NCI-H2196 (cell line): ENCODE measurements at regions not wholly inside any gene's neighbourhood (a gene's known extent, or its start where the extent isn't known, plus 50 kb on each side); places are given as distances from the start of the nearest gene placed in this dataset.
"Not testable (repeated sequence)": the region's sequence is repeated elsewhere in the genome, so short reads cannot be mapped to it uniquely, and the experiment has no call there.

Experiments used
- DNase-seq: peaks from one replicate; lab custom pipeline; 2025; ENCODE audit not compliant: unreplicated experiment; lab: John Stamatoyannopoulos, UW

DNA sequence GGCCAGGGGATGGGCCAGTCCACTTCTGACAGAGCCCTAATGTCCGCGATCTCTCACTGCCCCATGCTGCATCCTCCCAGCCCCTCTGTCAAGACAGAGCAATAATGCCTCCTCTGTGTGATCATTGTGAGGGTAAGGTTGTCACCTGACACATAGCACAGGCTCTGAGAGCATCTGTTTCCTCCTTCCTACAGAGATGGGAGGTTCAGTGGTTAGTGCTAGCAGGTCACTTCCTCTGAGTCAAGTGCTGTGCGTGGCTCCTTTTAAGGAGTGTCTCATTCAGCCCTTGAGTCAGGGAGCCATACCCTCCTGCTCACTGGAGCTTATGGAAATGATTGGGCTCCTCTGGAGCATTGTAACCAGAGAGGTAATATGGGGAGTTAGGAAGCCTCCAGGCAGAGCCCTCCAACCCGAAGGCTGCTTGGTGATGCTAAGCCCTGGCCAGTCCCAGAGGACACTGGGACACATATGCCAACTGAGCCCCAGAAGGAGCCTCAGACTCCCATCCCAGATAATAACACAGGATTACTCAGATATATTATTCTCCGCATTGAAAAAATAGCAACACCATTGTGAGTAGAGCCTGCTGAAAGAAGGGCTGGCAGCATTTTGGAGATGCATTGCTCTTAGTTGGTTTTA lies 189.0 kb downstream of the GALNT1 start:
- no peak for DNase-seq

DNA sequence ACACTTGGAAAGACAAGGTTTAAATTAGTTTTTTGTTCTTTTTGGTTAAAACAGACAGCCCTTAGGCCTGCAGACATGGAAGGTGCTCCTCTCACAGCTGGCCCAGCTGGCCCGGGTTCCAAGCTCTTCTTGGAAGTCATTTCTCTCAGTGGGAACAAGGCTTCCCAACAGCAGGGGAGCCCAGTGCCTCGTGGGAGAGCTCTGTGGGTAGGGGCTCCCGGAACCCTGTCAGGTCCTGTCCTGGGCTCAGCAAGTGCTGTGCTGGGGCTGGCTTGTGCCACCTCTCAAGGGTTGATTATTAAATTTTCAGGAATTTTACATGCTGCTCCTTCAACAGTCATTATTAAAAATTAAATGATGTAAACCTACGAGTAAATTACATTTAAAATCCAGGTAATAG lies 189.6 kb downstream of the GALNT1 start:
- DNase-seq = no peak

DNA sequence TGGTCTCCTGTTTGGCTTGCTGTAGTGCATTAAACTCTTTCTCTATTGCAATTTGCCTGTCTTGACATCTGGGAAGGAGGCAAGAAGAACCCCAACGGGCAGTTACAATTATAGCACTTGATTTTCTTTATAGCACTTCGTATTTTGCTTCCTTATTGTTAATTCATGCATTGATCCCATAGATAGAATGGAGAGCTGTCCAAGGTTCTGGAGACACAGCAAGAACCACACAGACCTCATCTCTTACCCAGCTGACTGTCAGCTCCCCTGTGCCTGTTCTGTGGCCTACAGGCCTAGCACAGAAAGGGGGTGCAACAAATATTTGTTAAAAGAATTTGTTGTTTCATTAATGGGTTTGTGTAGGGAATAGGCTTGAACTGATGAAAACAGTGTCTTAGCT lies 194.3 kb downstream of the GALNT1 start:
- no peak for DNase-seq

DNA sequence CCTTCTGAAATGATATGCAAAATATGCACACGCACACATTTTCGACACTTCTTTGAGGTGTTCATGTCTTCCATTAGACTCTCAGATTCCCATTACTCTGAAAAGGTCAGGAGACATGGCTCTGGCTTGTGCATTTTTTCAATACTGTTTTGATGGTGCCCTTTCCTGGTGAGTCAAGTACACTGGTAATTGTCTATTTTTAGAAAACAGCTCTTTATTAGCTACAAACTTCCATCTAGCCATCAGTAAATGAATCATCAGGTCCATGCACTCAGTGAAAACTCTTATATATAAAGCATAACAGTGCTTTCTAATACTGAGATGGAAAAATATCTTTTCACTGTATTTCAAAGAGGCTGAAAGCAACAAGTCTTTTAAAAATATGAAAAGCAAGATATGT lies 194.9 kb downstream of the GALNT1 start:
- no peak for DNase-seq

DNA sequence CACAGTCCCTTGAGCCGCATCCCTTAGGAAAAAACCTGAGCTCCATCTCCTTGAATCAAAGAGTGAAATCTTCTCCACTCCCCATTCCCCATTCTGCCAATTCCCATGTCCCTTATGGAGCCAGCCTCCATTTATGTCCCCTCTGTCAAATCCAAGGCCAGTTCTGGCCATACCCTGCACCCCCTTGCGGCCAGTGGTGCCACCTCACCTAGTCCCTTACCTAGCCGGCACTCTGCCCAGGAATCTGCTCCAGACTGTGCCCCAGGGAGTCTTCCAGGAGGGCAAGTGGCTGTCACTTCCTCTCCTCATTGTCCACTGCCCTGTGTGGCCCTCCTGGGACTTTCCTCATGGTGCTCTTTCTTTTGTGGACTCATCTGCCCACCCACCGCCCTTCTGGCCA lies 195.4 kb upstream of the RMP24 start:
- DNase-seq = no peak

DNA sequence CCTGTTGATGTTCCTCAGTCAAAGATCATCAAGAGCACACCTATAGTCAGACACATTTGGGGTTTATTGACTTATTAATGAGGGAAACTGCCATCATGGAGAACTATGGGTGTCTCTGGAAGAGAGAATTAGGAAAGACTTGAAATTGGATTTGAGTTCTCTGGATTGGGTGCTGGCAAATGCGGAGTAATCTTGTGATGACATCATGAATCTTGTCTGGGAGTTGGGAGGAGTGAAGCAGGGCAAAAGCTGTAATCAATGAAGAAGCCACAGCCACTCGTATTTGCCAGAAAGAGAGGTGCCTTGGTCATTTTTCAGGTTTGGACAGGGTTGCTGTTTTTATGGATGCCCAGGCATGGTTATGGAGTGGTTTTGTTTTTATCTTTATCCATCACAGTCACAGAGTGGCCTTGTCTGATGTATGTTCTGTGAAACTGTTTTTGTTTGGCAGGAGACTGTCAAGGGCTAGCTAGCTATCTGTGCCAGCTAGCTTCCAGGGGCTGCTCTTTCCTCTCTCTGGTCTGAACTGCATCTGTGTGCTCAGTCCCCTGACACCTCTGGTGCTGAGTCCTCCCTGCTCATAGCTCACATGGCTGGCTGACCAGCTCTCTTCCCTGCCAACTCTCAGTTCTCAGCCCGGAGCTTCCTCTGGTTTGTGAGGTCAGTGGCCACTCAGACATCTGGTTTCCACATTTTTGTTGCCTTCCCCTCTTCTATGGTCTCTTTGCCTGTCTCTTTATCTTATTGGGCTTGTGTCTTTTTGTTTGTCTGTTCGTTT lies 193.4 kb upstream of the RMP24 start:
- no peak for DNase-seq

DNA sequence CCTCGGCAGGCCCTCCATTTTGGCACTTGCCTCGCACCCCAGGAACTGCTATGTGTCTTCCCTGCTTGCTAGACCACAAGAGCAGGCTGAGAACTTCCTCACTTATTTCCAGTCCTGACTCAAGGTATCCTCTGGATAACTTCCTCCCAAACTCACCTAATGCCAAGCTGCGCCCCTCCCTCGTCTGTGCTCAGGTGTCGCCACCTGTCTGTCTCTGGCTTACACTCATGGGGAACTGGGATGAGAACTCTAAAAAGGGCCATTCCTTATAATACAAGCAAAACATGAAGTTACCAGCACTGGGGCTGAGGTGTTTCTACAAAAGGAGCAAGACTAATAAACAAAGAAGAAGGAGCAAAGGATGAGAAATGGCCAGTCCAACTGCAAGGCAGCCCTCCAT lies 191.5 kb upstream of the RMP24 start:
- DNase-seq = no peak

DNA sequence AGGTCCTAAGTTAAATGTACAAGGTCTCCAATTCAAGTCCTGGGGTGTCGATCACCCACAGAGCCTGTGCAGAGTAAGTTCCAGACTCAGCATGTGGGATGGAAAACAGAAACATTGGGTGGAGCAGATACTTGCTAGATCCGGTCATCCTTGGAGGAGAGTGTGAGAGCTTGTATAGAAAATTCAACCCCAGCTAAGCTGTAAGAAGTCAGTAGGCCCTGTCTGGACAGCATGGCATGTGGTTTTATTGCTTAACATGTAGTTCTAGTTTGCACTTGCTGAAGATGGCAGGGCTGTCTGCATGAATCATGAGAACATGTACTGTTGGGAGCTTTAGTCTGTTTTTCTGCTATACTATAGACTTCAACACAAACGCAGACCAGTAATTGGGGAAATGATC lies 189.6 kb upstream of the RMP24 start:
- no peak for DNase-seq

DNA sequence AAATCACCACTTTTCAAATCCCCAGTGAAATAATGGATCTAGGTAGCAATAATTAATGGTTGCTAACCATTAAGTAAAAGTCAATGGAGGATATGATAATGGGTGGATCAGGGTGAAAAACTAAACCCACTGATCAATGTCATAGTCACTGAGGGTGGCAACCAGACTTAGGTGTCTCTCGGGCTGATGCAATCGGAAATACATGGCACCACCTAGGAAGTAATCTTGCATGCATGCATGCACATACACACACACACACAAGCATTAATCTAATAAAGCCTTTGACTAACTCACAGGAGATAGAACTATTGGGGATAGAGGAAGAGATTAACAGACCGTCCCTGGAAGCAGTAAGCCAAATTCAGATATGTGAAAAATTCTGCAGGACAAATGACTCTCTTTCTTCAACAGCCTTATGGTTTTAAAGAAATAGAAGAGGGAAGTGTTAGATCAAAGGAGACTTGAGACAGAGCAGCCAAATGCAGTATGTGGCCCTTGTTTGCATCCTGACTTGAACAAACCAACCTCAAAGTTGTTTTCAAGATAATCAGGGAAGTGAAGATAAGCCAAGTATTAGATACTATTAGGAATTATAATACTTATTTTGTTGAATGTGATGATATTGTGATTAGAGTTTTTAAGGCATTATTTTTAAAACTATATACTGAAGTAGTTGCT lies 186.0 kb upstream of the RMP24 start:
- DNase-seq = no peak

DNA sequence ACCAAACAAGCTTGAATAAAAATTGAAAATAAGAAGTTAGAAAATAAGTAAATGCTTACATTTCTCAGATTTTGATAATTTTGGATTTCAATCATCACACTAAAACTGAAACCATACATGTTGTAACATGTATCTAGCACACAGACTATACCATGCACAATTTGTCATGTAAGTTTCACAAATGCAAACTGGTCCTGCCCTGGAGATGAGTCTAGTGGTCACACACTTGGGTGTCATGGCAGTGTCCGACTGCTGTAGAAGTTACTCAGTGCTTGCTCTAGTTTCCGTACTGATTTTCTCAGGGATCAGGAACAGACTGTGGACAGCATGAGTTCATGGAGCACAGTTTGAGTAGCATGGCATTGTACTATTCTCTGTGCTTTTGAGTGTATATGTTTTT lies 182.9 kb upstream of the RMP24 start:
- no peak for DNase-seq

DNA sequence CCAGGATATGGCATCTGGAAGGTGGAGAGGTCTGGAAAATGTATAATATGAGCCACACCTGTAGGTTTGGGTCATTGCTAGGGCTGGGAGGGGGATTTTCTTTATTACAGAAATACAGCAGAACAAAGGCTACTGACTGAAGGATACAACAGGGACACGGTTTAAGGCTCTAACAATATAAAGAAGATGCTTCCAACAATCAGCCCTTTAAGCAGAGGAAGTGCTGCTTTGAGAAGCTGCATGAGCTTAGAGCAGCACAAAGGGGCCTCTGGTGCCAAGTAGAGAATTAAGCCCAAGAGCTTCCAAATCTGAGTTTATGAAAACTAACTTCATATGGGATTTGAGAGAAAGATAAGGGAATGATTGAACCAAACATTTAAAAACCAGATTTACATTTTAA lies 174.5 kb upstream of the RMP24 start:
- no peak for DNase-seq

DNA sequence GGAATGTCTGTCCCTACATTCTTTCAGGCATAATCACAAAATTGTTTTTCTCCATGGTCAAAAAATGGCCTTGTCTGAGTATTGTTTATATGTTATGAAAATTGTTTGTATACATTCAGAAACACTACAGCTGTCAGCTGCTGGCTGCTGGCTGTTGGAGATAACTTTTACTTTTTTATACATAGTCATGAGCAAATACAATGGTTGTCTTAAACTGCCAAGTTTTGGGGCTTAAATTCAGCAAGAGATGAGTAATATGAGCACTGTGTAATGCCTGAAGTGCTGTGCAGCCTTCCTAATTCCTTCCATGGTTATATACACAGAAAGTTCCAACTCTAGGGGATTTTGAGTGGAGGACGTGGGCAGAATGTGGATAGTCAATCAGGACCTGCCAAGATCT lies 168.9 kb upstream of the RMP24 start:
- no peak for DNase-seq

DNA sequence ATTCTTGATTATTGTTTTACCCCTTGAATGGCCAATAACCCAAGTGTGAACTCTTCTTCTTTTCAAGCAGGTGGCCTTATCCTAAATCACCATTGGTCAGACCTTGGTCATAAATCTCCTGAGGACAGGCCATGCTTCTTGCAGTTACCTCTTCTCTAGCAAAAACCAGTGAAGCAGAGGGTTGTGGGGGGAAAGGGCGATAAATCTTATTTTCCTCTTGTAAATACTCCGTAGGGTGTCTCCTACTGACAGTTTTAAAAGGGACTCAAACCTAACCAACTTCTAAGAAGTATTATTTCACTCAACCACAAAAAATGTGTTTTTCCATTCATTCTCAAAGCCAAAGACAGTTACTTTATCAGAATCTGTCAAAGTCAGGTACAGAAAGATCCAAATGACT lies 168.1 kb upstream of the RMP24 start:
- DNase-seq = no peak

DNA sequence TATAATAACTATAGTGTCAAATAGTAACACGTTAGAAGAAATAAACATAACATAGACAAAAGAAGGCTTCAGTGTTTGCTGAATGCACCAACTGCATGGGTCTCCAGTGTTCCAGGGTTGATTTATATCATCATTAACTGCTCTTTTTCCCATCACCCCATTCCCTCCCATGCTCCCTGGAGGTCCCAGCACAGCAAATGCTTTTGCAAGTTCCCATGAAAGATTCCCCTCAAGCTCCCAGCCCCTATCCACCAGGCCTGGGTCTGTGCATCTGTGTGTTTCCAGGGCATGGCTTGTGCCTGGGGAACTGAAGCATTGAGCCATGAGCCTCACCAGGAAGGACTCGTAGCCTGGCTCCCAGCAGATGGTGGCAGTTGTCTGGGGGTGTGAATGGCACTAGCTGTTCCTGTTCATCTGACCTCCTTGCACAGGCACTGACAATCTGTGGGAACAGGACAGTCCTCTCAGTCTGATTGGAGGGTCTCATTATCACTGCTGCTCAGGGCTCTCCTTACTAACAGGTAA lies 164.6 kb upstream of the RMP24 start:
- no peak for DNase-seq

DNA sequence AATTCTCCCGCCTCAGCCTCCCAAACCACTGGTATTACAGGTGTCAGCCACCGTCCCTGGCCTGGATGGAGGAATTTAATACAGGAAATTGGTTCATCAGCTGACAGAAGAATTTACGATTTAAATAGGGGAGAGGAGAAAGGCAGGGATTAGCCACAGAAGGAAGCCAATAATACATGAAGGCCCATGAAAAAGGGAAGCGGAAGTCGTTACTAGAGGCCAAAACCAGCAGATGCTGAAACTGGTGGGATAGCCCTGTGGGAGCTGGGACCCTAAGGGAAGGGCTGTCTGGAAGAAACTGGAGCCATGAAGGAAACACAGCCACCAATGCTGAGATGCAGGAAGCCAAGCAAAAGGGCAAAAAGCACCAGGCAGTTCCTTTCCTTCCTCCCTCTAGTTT lies 163.7 kb upstream of the RMP24 start:
- DNase-seq = no peak

DNA sequence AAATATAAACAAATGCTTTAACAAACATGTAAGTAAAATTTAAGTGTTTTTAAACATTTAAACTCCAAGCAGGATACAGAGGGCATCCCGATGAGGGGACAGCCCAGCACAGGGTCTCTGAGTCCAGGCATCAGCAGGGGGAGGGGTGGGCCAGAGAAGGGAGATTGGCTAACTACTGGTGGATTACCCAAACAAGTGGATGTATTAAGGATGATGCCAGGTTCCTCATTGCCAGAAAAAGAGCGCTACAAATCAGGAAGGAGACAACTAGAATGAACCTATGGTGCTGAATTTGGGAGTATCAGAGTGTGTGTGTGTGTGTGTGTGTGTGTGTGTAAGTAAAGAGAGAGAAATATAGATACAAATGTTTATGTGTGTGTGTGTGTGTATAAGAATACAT lies 162.0 kb upstream of the RMP24 start:
- no peak for DNase-seq

DNA sequence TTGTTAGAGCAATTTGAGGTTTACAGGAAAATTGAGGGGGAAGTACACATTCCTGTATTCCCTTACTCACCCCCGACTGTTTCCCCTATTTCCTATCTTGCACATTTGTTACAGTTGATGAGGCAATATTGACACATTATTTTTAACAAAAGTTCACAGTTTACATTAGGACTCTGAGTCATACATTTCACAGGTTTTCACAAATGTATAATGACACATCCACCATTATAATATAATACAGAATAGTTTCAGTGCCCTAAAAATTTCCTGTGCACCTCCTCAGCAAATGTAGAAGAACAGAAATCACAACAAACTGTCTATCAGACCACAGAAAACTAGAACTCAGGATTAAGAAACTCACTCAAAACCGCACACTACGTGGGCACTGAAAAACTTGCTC lies 160.6 kb upstream of the RMP24 start:
- DNase-seq = no peak

DNA sequence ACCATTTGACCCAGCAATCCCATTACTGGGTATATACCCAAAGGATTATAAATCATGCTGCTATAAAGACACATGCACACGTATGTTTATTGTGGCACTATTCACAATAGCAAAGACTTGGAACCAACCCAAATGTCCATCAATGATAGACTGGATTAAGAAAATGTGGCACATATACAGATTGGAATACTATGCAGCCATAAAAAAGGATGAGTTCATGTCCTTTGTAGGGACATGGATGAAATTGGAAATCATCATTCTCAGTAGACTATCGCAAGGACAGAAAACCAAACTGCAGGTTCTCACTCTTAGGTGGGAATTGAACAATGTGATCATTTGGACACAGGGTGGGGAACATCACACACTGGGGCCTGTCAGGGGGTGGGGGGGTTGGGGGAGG lies 157.5 kb upstream of the RMP24 start:
- DNase-seq = not testable (repeated sequence)

DNA sequence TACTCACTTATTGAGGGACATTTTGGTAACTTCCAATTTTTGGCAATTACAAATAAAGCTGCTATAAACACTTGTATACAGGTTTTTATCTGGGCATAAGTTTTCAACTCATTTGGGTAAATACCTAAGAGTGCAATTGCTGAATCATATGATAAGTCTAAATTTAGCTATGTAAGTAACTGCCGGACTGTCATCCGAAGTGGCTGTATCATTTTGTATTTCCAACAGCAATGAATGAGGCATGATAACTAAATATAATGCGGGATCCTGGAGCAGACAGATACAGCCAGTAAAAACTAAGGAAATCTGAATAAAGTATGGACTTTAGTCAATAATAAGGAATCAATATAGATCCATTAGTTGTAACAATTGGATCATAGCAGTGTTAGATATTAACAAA lies 156.5 kb upstream of the RMP24 start:
- no peak for DNase-seq

DNA sequence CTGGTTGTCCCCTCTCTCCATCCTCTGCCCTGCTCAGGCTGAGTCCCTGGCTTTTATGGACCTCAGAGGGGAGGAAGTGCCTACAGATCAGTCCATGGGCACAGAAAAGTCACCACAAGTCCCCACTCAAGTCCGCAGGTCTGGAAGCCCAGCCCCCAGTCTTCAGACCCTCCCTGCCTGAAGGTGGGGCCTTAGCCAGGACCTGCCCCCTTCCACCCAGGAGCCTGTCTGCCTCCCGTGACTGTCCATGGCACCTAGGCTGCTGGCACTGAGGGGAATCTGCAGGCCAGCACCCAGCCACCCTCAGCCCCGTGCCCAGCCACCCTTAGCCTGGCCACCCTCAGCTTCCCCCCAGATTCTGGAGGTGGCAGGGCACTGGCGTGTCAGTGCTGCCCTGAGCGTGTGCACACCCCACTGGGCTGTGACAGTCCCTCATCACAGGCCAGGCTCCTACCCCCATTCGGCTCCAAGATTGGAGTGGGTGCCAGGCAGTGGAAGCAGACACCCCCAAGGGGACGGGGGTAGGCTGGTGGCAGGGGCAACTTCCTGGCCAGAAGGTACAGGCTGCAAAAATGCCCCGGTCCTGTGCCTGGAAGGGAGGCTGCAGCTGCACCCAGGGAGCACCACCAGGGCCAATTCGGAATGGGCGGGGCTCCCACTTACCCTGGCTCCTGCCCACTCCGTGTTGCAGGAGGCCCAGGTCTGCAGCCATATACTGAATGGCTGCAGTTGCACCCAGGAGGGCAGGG lies 154.7 kb upstream of the RMP24 start:
- DNase-seq = no peak

DNA sequence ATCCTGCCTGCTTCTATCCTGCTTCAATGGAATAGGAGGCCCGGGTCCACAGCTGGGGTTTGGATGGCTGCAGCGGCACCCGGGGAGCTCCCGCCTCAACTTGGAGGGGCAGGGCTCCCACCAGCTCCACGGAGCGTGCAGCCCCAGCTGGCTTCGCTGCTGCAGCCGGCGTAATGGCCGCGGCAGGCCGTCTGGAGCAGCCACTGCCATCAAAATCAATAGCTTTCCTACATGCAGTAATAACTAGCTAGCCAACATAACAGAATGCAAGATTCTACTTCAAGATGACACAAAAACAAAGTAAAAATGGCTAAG lies 154.2 kb upstream of the RMP24 start:
- no peak for DNase-seq

DNA sequence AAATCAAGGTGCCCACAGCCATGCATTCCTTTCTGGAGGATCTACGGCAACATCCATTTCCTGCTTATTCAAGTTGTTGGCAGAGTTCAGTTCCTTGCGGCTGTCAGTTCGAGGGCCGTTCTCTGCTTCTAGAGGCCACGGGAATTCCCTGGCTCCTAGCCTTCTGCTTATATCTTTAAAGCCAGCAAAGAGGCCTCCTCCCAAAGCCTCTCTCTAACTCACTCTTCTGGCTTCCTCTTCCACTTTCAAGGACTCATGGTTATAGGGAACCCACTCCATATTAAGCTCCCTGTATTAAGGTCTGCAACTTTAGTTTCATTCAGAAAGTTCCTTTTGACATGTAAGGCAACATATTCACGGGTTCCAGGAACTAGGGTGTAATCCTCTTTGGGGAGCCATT lies 150.1 kb upstream of the RMP24 start:
- DNase-seq = no peak
